GM23338 (cell line): ENCODE measurements at regions not wholly inside any gene's neighbourhood (a gene's known extent, or its start where the extent isn't known, plus 50 kb on each side); places are given as distances from the start of the nearest gene placed in this dataset.

Source experiments
- ATAC-seq: fragments of 200-7000 bp; cut with Tn5 transposase; 3 replicates; pipeline ENCODE4 v1.9.1; 2020
- DNase-seq: peaks from one replicate; pipeline ENCODE4 v3.0.0-alpha.2; 2015; ENCODE audit warnings: low spot score
- H2AFZ ChIP-seq: fragments of 200-600 bp; sonication (generic); 2 replicates; pipeline ENCODE4 v1.8.0; 2016; ENCODE audit warnings: antibody characterized with exemption, mild to moderate bottlenecking, moderate library complexity
- H3F3A ChIP-seq: fragments of 200-600 bp; sonication (generic); replicated peaks from 2 replicates; pipeline ENCODE4 v1.8.0; 2017; ENCODE audit warnings: antibody characterized with exemption, mixed run types, low read depth
- H3K27ac ChIP-seq: fragments of 200-600 bp; sonication (generic); 2 replicates; pipeline ENCODE4 v1.6.1; 2016; ENCODE audit warnings: low read depth
- H3K27me3 ChIP-seq: fragments of 200-600 bp; sonication (generic); 2 replicates; pipeline ENCODE4 v1.8.0; 2016; ENCODE audit warnings: mild to moderate bottlenecking, mixed run types, moderate library complexity; ENCODE audit not compliant: insufficient read depth
- H3K36me3 ChIP-seq: fragments of 200-600 bp; sonication (generic); 2 replicates; pipeline ENCODE4 v1.8.0; 2016; ENCODE audit warnings: mild to moderate bottlenecking; ENCODE audit not compliant: insufficient read depth
- H3K4me1 ChIP-seq: fragments of 200-600 bp; sonication (generic); 2 replicates; pipeline ENCODE4 v1.8.0; 2016; ENCODE audit warnings: mild to moderate bottlenecking, moderate library complexity; ENCODE audit not compliant: insufficient read depth
- H3K4me2 ChIP-seq: fragments of 200-600 bp; sonication (generic); 2 replicates; pipeline ENCODE4 v1.7.1; 2017; ENCODE audit warnings: mixed run types
- H3K4me3 ChIP-seq: fragments of 200-600 bp; sonication (generic); 2 replicates; pipeline ENCODE4 v1.6.1; 2016; ENCODE audit warnings: mixed run types
- H3K79me2 ChIP-seq: fragments of 200-600 bp; sonication (generic); replicated peaks from 2 replicates; pipeline ENCODE4 v1.8.0; 2017; ENCODE audit warnings: mild to moderate bottlenecking; ENCODE audit not compliant: insufficient read depth
- H3K9me2 ChIP-seq: fragments of 200-600 bp; sonication (generic); 2 replicates; pipeline ENCODE4 v1.8.0; 2017; ENCODE audit not compliant: insufficient read depth
- H4K20me1 ChIP-seq: fragments of 200-600 bp; sonication (generic); replicated peaks from 2 replicates; pipeline ENCODE4 v1.8.0; 2017; ENCODE audit warnings: mild to moderate bottlenecking; ENCODE audit not compliant: insufficient read depth
- H3K27ac Mint-ChIP-seq: 2 replicates; pipeline ENCODE4 v1.8.0; 2020; ENCODE audit warnings: inconsistent platforms, mild to moderate bottlenecking, moderate library complexity, mixed read lengths
- H3K27me3 Mint-ChIP-seq: 3 replicates; pipeline ENCODE4 v1.8.0; 2022; ENCODE audit warnings: low read depth, mild to moderate bottlenecking, moderate library complexity, mixed read lengths, inconsistent platforms; ENCODE audit not compliant: insufficient read depth, poor library complexity
- H3K36me3 Mint-ChIP-seq: 3 replicates; pipeline ENCODE4 v1.8.0; 2021; ENCODE audit warnings: low read depth, mild to moderate bottlenecking, inconsistent platforms, moderate library complexity, mixed read lengths
- H3K4me1 Mint-ChIP-seq: 3 replicates; pipeline ENCODE4 v1.8.0; 2020; ENCODE audit warnings: mild to moderate bottlenecking, inconsistent platforms, mixed read lengths
- H3K4me3 Mint-ChIP-seq: 3 replicates; pipeline ENCODE4 v1.8.0; 2021; ENCODE audit warnings: moderate library complexity, mild to moderate bottlenecking, inconsistent platforms, mixed read lengths
- H3K9me3 Mint-ChIP-seq: 3 replicates; pipeline ENCODE4 v1.8.0; 2020; ENCODE audit warnings: moderate library complexity, mild to moderate bottlenecking, inconsistent platforms, mixed read lengths
- POLR2AphosphoS5 ChIP-seq: IDR thresholded peaks from 2 replicates; pipeline ENCODE4 v1.6.1; 2016; ENCODE audit warnings: antibody characterized with exemption, low read depth
- STAT1 ChIP-seq: IDR thresholded peaks from one replicate; pipeline ENCODE4 v1.6.1; 2016; ENCODE audit warnings: antibody characterized with exemption; ENCODE audit not compliant: unreplicated experiment
- TF ChIP-seq, protein P1 (sequence below): fragments of 250-450 bp; sonication (Bioruptor Pico); IDR thresholded peaks from 2 replicates; pipeline ENCODE4 v1.5.0; 2020; ENCODE audit warnings: mild to moderate bottlenecking, moderate library complexity
- TF ChIP-seq, protein P2 (sequence below), 2 experiments: fragments of 200-600 bp in 1 of 2; sonication (generic) in 1 of 2; conservative IDR thresholded peaks; 2 replicates each; pipeline versions ENCODE4 v1.5.1 to v1.6.1; 2016 to 2017; ENCODE audit warnings: antibody characterized with exemption in 2 of 2, low read depth in 2 of 2, mild to moderate bottlenecking in 2 of 2, moderate library complexity in 1 of 2

DNA sequence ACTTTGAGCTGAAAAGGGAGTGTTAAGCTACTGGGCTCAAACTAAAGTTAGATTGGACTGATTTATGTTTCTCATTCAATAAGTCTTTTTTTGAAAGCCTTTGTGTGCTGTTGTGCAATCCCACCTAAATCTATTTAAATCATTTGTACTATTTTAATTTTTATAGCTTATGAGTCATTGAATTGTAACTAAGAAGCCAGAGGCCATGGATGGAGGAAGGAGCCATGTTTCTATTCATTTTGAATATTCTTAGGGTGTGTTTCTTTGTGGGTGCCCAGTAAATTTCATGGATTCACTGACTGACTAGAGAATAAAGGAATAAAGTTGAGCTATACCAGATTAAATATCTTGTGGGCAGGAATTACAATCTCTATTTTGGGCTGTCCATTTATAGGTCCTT is 238.5 kb downstream of the KIF4B start:
- H3K4me3 ChIP-seq = no peak overlapping the region
- no peak overlapping the region for H2AFZ ChIP-seq
- Mint-ChIP-seq H3K27ac (no peak overlapping the region), H3K27me3 (no peaks in the 10 kb centered on the region), H3K36me3 (no peaks in the 10 kb centered on the region), H3K4me1 (no peaks in the 10 kb centered on the region), H3K9me3 (no peaks in the 10 kb centered on the region), H3K4me3 (no peak overlapping the region)
- no peaks in the 10 kb centered on the region for H3F3A ChIP-seq
- no peaks in the 10 kb centered on the region for H4K20me1 ChIP-seq
- ATAC-seq = no peak
- peaks cover 8% of the 10 kb centered on the region; the same call in 1 of the 2 replicates for H3K9me2 ChIP-seq
- TF ChIP-seq, protein P1, sequence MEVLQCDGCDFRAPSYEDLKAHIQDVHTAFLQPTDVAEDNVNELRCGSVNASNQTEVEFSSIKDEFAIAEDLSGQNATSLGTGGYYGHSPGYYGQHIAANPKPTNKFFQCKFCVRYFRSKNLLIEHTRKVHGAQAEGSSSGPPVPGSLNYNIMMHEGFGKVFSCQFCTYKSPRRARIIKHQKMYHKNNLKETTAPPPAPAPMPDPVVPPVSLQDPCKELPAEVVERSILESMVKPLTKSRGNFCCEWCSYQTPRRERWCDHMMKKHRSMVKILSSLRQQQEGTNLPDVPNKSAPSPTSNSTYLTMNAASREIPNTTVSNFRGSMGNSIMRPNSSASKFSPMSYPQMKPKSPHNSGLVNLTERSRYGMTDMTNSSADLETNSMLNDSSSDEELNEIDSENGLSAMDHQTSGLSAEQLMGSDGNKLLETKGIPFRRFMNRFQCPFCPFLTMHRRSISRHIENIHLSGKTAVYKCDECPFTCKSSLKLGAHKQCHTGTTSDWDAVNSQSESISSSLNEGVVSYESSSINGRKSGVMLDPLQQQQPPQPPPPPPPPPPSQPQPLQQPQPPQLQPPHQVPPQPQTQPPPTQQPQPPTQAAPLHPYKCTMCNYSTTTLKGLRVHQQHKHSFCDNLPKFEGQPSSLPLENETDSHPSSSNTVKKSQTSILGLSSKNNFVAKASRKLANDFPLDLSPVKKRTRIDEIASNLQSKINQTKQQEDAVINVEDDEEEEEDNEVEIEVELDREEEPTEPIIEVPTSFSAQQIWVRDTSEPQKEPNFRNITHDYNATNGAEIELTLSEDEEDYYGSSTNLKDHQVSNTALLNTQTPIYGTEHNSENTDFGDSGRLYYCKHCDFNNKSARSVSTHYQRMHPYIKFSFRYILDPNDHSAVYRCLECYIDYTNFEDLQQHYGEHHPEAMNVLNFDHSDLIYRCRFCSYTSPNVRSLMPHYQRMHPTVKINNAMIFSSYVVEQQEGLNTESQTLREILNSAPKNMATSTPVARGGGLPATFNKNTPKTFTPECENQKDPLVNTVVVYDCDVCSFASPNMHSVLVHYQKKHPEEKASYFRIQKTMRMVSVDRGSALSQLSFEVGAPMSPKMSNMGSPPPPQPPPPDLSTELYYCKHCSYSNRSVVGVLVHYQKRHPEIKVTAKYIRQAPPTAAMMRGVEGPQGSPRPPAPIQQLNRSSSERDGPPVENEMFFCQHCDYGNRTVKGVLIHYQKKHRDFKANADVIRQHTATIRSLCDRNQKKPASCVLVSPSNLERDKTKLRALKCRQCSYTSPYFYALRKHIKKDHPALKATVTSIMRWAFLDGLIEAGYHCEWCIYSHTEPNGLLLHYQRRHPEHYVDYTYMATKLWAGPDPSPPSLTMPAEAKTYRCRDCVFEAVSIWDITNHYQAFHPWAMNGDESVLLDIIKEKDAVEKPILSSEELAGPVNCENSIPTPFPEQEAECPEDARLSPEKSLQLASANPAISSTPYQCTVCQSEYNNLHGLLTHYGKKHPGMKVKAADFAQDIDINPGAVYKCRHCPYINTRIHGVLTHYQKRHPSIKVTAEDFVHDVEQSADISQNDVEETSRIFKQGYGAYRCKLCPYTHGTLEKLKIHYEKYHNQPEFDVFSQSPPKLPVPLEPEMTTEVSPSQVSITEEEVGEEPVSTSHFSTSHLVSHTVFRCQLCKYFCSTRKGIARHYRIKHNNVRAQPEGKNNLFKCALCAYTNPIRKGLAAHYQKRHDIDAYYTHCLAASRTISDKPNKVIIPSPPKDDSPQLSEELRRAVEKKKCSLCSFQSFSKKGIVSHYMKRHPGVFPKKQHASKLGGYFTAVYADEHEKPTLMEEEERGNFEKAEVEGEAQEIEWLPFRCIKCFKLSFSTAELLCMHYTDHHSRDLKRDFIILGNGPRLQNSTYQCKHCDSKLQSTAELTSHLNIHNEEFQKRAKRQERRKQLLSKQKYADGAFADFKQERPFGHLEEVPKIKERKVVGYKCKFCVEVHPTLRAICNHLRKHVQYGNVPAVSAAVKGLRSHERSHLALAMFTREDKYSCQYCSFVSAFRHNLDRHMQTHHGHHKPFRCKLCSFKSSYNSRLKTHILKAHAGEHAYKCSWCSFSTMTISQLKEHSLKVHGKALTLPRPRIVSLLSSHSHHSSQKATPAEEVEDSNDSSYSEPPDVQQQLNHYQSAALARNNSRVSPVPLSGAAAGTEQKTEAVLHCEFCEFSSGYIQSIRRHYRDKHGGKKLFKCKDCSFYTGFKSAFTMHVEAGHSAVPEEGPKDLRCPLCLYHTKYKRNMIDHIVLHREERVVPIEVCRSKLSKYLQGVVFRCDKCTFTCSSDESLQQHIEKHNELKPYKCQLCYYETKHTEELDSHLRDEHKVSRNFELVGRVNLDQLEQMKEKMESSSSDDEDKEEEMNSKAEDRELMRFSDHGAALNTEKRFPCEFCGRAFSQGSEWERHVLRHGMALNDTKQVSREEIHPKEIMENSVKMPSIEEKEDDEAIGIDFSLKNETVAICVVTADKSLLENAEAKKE = no peak
- no peak for TF ChIP-seq POLR2AphosphoS5
- no peak for TF ChIP-seq STAT1
- H3K4me2 ChIP-seq = no peak overlapping the region
- no peaks in the 10 kb centered on the region for H3K27me3 ChIP-seq
- no peaks in the 10 kb centered on the region for H3K79me2 ChIP-seq
- H3K36me3 ChIP-seq = no peaks in the 10 kb centered on the region
- no peaks in the 10 kb centered on the region for H3K4me1 ChIP-seq
- no peak overlapping the region for H3K27ac ChIP-seq
- DNase-seq = no peak

DNA sequence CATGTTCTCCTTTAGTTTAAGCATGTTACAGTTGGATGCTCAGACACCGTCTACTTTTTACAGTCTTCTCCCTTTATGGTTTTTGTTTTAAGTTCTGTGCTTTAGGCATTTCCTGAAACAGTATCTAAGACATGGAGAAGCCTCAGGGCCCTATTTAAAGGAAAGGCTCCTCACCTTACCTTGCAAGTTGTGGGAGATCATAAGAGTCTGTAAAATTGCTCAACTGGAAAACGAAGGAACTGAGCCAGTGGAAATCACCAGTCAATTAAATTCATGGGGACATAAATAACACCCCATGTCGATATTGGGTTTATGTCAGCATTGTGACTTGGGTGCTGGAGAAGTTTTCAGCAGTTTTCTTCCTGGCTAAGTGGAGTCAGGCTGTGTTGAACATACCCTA is 239.2 kb downstream of the KIF4B start:
- Mint-ChIP-seq H3K4me1 (no peaks in the 10 kb centered on the region), H3K27ac (no peak overlapping the region), H3K27me3 (no peaks in the 10 kb centered on the region), H3K4me3 (no peak overlapping the region), H3K9me3 (no peaks in the 10 kb centered on the region), H3K36me3 (no peaks in the 10 kb centered on the region)
- Histone ChIP-seq H3K4me2 (no peak overlapping the region), H3K4me3 (no peak overlapping the region), H3K79me2 (no peaks in the 10 kb centered on the region), H3F3A (no peaks in the 10 kb centered on the region), H3K27ac (no peak overlapping the region), H3K4me1 (no peaks in the 10 kb centered on the region), H2AFZ (no peak overlapping the region), H3K9me2 (0 out of 2 replicates have a peak, but pooled peaks cover 5% of the 10 kb centered on the region), H3K27me3 (no peaks in the 10 kb centered on the region), H4K20me1 (no peaks in the 10 kb centered on the region), H3K36me3 (no peaks in the 10 kb centered on the region)
- DNase-seq (no peak), ATAC-seq (no peak)
- TF ChIP-seq, protein P2, sequence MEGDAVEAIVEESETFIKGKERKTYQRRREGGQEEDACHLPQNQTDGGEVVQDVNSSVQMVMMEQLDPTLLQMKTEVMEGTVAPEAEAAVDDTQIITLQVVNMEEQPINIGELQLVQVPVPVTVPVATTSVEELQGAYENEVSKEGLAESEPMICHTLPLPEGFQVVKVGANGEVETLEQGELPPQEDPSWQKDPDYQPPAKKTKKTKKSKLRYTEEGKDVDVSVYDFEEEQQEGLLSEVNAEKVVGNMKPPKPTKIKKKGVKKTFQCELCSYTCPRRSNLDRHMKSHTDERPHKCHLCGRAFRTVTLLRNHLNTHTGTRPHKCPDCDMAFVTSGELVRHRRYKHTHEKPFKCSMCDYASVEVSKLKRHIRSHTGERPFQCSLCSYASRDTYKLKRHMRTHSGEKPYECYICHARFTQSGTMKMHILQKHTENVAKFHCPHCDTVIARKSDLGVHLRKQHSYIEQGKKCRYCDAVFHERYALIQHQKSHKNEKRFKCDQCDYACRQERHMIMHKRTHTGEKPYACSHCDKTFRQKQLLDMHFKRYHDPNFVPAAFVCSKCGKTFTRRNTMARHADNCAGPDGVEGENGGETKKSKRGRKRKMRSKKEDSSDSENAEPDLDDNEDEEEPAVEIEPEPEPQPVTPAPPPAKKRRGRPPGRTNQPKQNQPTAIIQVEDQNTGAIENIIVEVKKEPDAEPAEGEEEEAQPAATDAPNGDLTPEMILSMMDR (conservative IDR thresholded peaks at IDR 0.05; ENCODE audit: low read depth in 2 of 2) = no peak
- TF ChIP-seq, protein P1 = no peak
